ACHN (cell line): ENCODE measurements at regions not wholly inside any gene's neighbourhood (a gene's known extent, or its start where the extent isn't known, plus 50 kb on each side); places are given as distances from the start of the nearest gene placed in this dataset.

Experiments
- DNase-seq: peaks from one replicate; pipeline ENCODE4 v3.0.0-alpha.2; 2015
- in situ Hi-C: cut with HindIII; loops from 2 replicates; pipeline ENCODE4 v1.10.0; 2017; ENCODE audit warnings: low sequenced_read_pairs, low pct_ligation_motif_present, low pct_unique_long_range_greater_than_20kb

DNA sequence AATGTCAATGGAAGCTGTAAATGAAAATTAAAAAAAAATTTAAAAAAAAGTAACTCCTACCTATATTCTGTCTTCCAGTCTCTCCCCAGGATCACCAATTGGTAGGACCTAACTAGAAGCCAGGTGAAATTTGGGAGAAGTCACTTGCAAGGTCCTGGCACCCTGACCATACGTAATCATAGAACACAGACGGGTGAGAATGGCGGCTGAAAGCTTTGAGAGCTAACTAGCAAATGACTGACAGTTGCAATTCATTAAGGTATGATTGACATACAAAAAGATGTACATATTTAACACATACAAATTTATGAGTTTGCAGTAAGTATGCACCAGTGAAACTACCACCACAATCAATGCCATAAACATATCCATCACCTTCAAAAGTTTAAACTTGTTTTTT lies 372.7 kb upstream of the PSMD7 start:
- in situ Hi-C loops: no loop called here
- no peak for DNase-seq

DNA sequence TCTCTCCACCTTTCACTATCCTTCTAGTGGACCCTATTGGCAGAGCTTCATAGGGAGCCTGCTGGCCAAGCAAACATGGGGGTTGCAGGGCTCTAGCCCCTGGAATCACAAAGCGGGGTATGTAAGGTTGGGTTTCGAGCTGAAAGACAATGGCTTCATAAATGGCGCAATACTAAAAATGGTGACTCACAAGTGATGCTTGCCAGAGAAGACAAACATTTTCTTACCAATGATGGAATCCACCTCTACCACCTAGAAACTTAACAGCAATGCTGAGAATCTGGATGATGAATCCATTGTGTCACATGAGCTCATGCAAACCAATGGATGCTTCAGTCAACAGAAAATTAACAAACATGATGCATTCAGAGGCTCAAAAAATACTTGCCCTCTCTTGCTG lies 375.3 kb upstream of the PSMD7 start:
- DNase-seq: no peak
- in situ Hi-C loops: no loop called here

DNA sequence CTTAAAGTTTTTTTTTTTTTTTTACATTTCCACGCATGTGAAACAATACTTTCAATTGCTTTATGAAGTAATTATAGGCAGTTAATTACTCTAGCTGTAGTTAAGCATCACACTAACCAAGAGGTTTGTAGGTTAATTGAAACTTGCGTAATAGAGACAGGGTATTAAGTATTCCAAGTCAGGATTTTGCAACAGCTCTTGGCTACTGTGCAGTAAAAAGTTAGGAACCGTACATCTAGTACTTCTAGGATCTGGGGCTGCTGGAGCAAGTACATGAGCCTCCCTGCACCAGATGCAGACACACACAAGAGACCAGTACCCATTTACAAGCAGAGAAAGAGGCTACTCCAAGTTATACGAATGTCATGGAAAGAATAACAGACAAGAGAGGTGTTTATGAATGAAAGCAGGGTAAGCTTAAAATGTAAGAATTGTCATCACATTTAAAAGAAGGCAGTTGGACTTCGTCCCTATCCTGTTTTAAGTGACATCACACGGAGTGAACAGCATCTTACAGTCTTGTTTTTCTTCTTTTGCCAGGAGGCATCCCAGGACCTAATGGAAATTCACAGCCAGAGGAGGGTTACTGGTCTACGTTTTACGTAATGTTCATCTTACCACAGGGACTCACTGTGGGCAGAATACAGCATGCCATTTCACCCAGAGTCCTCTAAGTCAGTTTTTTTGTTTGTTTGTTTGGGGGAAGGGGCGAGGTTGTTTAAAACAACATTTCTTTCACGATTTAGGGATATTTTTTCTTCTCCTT lies 379.6 kb upstream of the PSMD7 start:
- in situ Hi-C loops: no loop called here
- no peak for DNase-seq

DNA sequence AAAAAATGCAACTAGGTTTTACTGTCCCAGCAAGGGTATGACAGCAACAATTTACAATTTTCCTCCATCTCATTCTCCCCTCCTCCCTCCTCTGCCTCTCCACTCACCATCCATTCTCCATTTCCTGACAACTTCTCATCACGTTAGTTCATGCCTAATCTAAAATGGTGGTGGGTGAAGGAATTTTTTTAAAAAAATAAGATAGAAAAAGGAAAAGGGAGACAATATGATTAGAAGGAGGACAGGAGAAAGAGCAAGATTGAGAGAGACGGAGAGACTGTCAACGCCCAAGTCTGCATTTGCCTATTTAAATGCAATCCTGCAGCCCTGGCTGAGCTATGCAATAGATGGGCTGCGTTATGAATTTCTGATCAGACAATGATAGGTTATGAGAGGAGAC lies 380.7 kb upstream of the PSMD7 start:
- no peak for DNase-seq
- in situ Hi-C loops: no loop called here

DNA sequence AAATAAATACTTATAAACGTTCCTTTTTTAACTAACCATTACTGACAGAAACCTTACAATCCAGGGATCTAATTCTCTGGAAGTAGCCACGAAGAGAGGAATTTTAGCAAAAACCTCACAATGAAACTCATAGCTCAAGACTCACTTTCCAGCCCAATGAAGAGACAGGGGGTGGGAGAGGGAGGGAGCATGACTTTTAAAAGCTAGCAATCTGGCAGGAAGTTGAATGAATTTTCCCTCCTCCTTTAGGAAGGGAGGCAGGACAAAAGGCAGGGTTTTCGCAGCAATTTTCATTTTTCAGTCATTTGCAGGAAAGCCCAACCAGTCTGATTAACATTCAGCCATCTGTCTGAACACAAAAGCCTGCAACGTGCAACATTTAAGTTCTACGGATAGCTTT lies 381.5 kb upstream of the PSMD7 start:
- DNase-seq: no peak
- in situ Hi-C loops: no loop called here

DNA sequence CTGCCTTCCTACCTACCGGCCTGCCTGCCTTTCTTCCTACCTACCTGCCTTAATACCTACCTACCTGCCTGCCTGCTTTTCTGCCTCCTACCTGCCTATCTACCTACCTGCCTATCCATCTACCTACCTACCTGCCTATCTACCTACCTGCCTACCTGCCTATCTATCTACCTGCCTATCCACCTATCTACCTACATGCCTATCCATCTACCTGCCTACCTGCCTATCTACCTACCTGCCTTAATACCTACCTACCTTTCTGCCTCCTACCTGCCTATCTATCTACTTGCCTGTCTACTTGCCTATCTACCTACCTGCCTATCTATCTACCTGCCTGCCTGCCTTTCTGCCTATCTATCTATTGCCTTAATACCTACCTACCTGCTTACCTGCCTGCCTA lies 383.8 kb upstream of the PSMD7 start:
- in situ Hi-C loops: no loop called here
- DNase-seq: no peak

DNA sequence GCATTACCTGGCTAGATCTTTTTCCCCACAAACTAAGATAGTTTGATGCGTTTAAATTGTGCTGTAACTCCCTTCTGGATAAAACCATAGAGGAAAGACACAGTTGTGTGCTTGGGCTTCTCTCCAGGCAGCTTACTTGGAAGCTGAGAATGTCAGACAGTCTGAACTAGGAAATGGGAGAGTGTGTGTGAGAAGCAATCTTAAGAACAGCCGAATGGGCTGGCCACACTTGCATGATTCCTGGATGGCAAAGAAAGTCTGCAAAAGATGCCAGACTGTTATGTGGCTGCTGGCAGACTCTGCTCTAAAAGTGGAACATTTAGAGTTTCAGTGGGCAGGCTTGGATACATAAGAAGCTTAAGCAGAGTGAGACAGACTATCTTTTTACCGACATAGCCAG lies 384.3 kb upstream of the PSMD7 start:
- in situ Hi-C loops: no loop called here
- no peak for DNase-seq

DNA sequence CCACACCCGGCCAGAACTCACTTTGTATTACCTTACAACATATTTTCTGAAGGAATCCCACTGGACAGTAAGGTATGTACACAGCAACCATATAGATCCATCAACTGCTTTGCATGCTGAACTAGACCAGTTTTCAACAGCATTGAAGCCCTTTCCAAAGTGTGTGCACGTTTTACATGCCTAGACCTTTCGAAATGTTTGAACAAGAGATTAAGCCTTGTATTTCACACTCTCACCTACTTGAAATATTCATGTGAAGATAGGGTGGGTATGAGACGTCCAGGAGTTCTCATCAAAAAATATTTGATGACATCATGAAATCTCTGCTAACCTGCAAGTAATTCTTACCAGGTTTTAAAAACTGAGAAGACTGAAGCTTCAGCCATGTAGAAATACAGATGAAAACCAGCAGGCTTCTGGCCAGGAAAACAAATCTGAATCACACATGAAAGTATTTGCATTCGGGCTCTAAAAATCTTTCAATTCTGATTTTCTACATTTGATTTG lies 387.0 kb upstream of the PSMD7 start:
- DNase-seq: no peak
- in situ Hi-C loops: no loop called here

DNA sequence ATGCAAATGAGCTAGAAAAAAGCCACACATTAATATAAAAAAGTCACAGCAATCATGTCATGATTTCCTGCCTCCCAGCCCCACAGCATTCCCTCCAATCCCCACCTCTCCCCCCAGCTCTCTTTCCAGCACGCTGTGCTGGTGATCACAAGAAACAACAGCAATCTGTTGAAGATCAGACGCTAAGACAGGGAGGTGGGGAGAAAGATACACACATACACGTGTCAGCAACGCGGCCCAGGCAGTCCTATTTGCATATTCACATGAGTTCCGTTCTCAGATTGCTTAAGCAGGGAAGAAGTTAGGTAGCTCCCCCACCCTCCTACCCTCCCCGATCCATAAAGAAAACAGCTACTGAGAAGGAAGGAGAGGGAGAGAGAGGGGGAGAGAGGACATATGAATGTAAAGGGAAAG lies 405.5 kb upstream of the PSMD7 start:
- DNase-seq: no peak
- in situ Hi-C loops: no loop called here

DNA sequence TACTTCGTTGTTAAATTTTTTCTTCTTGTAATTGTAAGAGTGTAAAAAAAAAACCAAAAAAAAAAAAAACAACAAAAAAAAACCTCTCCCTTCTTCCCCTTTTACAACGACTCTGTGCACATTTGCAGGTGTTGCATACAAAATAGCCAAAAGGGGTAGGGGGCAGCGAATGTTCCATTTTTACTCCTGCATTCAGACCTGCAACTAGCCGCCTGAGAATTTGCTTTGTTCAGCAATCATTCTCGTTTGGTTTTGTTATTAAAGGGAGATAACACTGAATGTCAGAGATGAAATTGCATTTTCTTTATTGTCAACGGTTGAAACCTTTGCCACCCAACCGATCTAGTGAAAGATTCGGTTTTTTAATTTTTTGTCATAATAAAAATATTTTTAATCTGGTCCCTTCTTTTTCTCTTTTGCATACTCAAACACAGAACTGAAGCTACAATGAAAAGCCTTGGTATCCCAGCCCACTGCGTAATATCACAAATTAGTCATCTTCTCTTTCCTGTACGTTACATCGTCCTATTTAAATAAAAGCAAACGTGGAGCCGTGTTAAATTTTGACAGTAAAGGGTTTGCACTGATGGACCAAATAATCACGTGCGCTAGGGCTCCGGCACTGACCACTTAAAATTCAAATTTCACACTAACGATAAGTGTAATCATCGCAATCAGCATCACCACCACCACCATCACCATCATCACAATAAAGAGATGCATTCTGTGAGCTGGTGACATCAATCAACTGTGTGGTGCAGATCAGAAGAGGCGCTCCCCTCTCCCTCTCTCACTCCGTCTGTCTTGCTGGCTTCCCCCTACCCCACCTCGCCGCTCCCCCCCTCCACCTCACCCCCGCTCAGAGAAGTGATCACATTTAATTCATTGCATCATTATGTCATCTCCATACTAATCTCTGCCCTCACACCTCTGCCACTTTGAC lies 406.2 kb upstream of the PSMD7 start:
- in situ Hi-C loops: no loop called here
- no peak for DNase-seq

DNA sequence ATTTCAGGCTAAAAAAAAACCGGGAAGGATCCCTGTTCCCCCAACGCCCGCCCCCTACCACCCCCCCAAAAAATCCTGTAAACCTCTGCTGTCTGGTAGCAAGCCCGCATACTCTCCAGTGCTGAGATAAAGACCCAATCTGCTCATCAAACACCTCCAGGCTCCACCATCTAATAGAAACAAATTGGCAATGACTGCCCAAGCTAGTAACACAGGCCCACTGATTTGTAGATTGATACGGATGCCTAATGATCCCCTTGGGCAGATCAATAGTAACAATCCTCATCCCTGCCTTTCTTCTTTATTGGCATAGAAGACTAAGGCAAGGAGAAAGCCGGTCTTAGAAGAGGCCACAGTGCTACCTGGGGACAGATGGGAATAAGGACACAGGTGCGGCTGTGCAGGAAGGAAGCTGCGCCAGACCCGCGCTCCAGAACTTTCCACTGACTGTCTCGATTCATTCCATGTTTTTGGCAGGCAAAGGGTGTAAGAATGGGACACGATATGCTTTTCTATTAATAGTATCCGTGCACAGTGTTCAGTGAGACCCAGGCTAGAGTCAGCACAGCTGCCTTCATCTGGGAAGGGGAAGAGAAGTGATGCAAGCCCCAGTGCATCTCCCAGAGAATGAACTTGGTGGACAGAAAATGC lies 407.6 kb upstream of the PSMD7 start:
- DNase-seq: no peak
- in situ Hi-C loops: no loop called here

DNA sequence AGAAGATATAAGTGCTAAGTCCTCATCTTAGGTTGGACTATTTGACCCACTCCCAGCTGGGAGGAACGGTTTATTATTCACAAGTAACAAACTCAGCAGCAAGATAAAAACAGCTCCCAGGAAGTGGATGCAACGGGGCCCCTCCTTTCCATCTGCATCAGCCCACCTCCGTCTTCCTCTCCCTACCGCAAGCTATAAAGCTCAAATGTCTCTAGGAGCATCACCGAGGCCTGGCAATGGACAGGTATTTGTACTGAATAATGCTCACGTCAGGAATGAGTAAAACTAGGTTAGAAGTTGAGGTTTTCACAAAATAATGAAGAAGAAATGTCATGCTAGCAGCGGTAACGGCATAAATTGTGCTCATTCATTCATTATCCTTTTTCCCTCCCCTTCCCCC lies 408.7 kb upstream of the PSMD7 start:
- in situ Hi-C loops: no loop called here
- DNase-seq: no peak

DNA sequence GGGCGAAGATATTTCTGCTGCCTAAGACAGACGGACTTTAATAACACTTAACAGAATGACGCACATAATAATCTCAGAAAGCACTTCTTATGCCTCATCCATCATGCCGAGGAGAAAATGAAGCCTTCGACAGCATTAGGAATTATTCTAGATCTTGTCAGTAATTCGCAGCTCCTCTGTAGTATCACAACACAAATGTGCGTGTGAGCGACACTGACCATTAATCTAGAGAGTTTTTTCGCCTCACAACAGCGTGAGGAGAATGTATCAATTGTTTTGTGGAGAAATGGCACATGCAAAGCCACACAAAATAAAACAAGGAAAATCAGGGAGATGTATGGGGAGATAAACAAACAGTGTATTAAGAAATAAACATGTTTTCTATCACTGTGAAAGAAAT lies 410.2 kb upstream of the PSMD7 start:
- DNase-seq: no peak
- in situ Hi-C loops: no loop called here

DNA sequence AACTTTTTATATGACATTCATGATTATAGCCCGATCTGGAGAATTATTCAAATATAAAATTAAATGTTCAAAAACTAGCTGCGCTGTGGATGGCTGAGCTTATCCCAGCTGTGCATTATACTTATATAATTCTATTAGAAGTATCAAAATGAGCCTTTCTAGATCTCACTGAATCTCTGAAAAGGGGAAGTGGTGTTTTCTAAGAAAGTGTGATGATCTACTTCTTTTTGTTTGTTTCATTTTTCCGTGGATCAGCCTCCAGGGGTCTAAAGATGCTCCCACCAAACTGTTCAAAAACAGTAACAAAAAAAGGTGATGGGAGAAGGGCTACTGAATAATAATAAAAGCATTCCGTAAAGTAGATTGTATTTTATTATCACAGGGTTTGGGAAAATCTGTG lies 411.3 kb upstream of the PSMD7 start:
- in situ Hi-C loops: no loop called here

DNA sequence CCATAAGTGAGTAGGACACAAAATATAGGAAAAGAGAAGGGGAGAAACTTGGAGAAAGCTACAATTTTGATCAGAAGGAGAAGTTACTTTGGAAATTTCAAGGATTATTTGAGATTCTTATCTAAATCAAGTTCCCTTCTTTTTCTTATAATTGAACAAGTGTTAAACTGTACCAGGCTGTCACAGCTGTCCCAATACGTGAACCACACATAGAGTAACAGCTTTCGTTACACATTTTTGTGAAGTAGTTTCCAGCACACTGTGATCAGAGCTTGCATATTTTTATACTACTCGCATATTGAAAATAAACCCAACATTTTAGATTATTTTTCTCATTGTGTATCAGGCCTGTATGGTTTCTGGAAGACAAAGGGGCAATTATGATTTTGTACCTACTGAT lies 412.8 kb upstream of the PSMD7 start:
- in situ Hi-C loops: no loop called here
- no peak for DNase-seq

More for the DNA sequence above, 411.3 kb upstream of the PSMD7 start:
- DNase-seq: no peak

DNA sequence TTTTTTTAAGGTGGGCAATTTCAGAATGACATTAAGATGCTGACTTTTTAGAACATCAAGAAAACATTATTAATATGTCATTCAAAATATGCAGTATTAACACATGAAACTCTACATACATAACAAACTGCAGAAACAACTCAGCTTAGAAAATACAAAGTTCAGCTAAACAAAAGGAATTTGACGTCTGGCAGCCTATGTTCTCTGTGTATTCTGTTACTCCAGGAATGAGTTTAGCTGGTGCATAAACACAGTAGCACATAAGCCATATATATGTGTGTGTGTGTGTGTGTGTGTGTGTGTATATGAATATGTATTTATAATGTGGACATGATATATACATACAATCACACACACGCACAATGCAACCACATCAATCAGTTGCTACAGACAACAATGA lies 413.5 kb upstream of the PSMD7 start:
- in situ Hi-C loops: no loop called here
- no peak for DNase-seq

DNA sequence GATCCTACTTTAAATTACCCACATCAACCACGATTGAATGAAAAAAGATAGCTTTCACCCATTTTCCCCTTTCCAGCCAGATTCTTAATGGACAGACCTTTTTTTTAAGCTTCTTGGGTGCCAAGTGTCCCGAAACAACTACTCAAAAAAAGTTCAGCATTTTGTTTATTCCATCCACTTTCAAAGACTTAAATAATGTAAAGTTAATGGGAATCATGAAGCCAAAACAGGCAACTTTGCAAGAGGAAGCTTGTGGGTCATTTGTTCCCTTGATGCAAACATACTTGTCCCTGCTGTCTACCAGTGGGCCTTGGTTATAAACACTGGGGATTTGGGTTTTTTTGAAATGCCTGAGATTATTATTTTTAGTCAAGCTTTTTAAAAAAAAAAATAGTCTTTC lies 414.0 kb upstream of the PSMD7 start:
- in situ Hi-C loops: no loop called here
- no peak for DNase-seq

DNA sequence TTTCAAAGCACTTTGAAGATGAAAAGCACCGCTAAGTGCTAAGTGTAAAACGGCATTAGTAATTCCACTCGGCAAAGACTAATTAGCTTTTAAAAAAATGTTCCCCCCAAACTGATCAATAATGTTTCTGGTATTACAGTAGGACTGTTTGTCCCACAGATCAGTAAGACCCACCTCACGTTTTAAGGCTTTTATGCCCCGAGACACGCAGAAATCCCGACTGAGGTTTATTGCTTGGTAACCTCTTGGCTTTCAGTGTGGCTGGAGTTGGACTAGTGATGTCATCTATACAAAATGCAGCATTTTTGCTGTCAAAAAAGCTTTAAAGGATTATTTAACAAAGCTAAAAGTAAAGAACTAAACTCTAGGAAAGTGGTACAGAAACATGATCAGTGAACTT lies 414.6 kb upstream of the PSMD7 start:
- DNase-seq: no peak
- in situ Hi-C loops: no loop called here

DNA sequence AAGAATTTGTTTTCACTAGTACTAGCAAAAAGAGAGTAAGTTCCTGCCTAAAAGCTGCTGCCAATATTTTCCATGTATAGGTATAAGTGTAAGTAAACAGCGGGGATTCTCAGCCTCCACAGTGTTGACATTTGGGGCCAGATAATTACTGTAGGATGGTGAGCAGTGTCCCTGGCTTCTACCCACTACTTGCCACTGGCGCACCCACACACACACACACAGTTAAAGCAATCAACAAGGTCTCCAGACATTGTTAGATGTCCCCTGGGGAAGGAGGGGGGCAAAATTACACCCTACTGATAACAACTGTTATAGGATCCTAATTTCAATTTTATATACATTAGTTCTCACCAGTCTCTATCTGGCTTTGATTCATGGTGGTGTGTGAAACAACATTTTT lies 417.0 kb upstream of the PSMD7 start:
- DNase-seq: no peak
- in situ Hi-C loops: no loop called here
